Left ventricle myocardium inferior (tissue), 1 donor: ENCODE measurements at regions not wholly inside any gene's neighbourhood (a gene's known extent, or its start where the extent isn't known, plus 50 kb on each side); places are given as distances from the start of the nearest gene placed in this dataset.

ENCODE experiments used
- DNase-seq: peaks from one replicate; pipeline ENCODE4 v3.0.0-alpha.2; 2020
- H3K27ac ChIP-seq: fragments of 200-600 bp; replicated peaks from 2 replicates; pipeline ENCODE4 v1.8.0; 2021
- H3K27me3 ChIP-seq: fragments of 200-600 bp; 2 replicates; pipeline ENCODE4 v1.8.0; 2021; ENCODE audit warnings: low read depth
- H3K36me3 ChIP-seq: fragments of 200-600 bp; 2 replicates; pipeline ENCODE4 v1.8.0; 2021
- H3K4me1 ChIP-seq: fragments of 200-600 bp; 2 replicates; pipeline ENCODE4 v1.8.0; 2021
- H3K4me3 ChIP-seq: fragments of 200-600 bp; 2 replicates; pipeline ENCODE4 v1.8.0; 2021; ENCODE audit warnings: mild to moderate bottlenecking, moderate library complexity
- H3K9me3 ChIP-seq: fragments of 200-600 bp; replicated peaks from 2 replicates; pipeline ENCODE4 v1.8.0; 2021
- intact Hi-C: fragments of 100-400 bp; cut with micrococcal nuclease; formaldehyde crosslinking; loops from one replicate; pipeline ENCODE4 v1.11.0; 2022
- TF ChIP-seq, protein P1 (sequence below): fragments of 200-600 bp; IDR thresholded peaks from 2 replicates; pipeline ENCODE4 v1.8.0; 2021; ENCODE audit warnings: antibody characterized with exemption, mild to moderate bottlenecking, borderline replicate concordance
- donor health status: DM: no; HTN: yes; CAD: no; lungs with severe emphysema.

DNA sequence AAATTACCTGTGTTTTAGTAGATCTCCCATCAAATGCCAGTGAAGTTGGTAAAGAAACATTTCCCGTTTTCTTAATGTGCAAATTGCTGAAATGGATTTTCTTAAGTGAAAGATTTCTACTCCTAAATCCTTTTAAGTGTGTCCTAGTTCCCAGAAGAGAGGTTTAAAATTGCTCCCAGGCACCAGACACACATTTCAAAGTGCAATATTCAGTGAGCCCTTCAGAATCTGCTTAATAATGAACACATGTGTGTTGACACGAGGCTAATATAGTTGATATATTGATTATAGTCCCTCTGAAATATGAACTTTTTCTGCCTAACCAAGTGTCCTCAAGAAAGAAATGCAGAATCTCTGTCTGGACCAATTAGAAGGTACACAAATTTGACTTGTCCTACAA lies 861.7 kb upstream of the CNTNAP5 start:
- Histone ChIP-seq H3K4me3 (no peak overlapping the region), H3K4me1 (no peaks in the 10 kb centered on the region), H3K27ac (no peak overlapping the region), H3K27me3 (no peaks in the 10 kb centered on the region), H3K36me3 (no peaks in the 10 kb centered on the region), H3K9me3 (peaks cover 15% of the 10 kb centered on the region)
- intact Hi-C loops = no loop called here
- no peak for DNase-seq
- TF ChIP-seq, protein P1, sequence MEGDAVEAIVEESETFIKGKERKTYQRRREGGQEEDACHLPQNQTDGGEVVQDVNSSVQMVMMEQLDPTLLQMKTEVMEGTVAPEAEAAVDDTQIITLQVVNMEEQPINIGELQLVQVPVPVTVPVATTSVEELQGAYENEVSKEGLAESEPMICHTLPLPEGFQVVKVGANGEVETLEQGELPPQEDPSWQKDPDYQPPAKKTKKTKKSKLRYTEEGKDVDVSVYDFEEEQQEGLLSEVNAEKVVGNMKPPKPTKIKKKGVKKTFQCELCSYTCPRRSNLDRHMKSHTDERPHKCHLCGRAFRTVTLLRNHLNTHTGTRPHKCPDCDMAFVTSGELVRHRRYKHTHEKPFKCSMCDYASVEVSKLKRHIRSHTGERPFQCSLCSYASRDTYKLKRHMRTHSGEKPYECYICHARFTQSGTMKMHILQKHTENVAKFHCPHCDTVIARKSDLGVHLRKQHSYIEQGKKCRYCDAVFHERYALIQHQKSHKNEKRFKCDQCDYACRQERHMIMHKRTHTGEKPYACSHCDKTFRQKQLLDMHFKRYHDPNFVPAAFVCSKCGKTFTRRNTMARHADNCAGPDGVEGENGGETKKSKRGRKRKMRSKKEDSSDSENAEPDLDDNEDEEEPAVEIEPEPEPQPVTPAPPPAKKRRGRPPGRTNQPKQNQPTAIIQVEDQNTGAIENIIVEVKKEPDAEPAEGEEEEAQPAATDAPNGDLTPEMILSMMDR = no peak

DNA sequence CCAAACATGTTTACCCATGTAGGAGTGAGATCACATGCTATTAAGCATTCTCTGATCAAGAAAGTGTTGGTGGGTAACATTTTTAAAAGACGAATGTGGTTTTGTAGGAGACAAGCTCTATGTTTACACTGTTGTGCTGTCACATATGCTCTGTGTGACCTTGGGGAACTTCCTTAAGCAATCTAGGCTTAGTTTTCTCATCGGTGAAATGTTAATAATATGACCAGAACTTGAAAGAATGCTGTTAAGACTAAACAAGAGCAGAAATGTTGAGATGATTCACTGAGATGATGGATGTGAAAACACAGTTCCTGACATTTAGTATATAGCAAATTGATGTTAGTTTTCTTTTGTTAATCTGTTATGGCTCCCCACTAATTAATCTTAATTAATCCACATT lies 860.9 kb upstream of the CNTNAP5 start:
- DNase-seq = no peak
- H3K36me3 ChIP-seq = no peaks in the 10 kb centered on the region
- intact Hi-C loops = no loop called here
- TF ChIP-seq, protein P1 = no peak
- no peak overlapping the region for H3K27ac ChIP-seq
- no peaks in the 10 kb centered on the region for H3K27me3 ChIP-seq
- H3K9me3 ChIP-seq = peaks cover 21% of the 10 kb centered on the region
- no peak overlapping the region for H3K4me3 ChIP-seq
- no peaks in the 10 kb centered on the region for H3K4me1 ChIP-seq

DNA sequence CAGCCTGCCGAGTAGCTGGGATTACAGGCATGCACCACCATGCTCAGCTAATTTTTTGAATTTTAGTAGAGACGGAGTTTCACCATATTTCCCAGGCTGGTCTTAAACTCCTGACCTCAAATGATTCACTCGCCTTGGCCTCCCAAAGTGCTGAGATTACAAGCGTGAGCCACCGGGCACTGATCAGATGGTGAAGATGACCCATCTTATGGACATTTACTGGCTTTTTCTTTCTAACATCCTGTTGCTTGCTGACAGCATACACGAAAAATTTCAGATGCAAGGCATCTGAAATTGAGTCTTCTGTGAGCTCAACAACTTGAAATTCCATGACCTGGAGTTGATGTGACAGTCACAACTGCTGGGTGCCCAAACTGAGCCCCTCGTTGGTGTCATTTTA lies 859.5 kb upstream of the CNTNAP5 start:
- intact Hi-C loops = no loop called here
- TF ChIP-seq, protein P1 = no peak
- no peaks in the 10 kb centered on the region for H3K27me3 ChIP-seq
- no peak overlapping the region for H3K27ac ChIP-seq
- H3K4me1 ChIP-seq = no peaks in the 10 kb centered on the region
- H3K36me3 ChIP-seq = no peaks in the 10 kb centered on the region
- peaks cover 21% of the 10 kb centered on the region for H3K9me3 ChIP-seq
- DNase-seq = no peak
- no peak overlapping the region for H3K4me3 ChIP-seq

DNA sequence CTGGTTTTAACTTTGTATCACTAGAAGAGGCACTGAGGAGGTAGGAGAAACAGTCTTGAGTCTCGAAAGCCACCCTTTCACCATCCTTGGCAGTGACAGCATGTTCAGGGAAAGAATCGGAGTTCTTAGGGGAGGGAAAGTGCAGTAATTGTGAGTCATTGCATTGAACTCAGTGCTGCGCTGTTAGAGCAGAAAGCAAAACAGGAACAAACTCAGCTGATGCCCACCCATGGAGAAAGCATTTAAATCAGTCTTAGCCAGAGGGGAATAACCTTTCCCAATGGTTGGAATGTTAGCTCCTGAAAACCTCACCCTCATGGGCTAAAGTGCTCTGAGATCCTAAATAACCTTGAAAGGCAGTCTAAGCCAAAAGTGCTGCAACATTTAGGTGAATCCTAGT lies 845.6 kb upstream of the CNTNAP5 start:
- Histone ChIP-seq H3K4me1 (no peaks in the 10 kb centered on the region), H3K27me3 (no peaks in the 10 kb centered on the region), H3K4me3 (no peak overlapping the region), H3K36me3 (no peaks in the 10 kb centered on the region), H3K27ac (no peak overlapping the region), H3K9me3 (peaks cover 47% of the 10 kb centered on the region)
- TF ChIP-seq, protein P1 = no peak
- no peak for DNase-seq
- intact Hi-C loops = no loop called here

DNA sequence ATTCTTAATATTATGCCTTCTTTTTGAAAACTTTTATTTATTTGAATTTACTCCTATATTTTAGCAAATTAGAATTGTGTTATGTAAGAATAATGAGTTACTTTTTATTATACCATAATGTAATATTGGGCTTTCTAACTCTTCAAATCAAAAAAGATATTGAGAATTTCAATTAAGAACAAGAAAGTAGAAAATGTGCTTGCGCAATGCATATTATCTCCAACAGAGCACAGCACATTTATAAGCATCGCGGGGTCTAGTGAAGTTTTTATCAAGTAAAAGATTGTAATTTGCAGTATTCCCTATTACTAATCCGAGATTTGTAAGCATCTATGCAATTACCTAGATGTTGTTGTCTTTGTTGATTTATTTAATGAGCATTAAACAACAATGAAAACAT lies 829.1 kb upstream of the CNTNAP5 start:
- intact Hi-C loops = no loop called here
- H3K27me3 ChIP-seq = no peaks in the 10 kb centered on the region
- no peak overlapping the region for H3K4me3 ChIP-seq
- H3K36me3 ChIP-seq = no peaks in the 10 kb centered on the region
- H3K27ac ChIP-seq = no peak overlapping the region
- H3K4me1 ChIP-seq = no peaks in the 10 kb centered on the region
- H3K9me3 ChIP-seq = peaks cover 15% of the 10 kb centered on the region
- DNase-seq = no peak
- TF ChIP-seq, protein P1 = no peak

DNA sequence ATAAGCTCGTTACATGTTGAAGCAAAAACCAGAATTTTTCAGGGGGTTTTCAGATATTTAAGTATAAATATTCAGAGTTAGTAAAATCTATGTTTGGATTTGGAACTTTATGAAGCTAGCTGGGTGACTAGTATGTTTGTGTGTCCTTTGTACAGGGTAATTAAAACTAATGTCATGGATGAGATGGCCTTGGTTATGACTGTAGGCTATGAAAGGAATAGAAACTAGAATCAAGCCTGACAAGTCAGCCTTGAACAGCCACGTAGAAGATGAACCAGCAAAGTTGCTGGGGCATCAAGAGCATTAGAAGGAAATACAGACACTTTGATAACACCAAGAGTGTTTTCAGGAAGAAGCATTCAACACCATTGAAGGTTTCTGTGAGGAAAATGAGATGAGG lies 825.1 kb upstream of the CNTNAP5 start:
- intact Hi-C loops = no loop called here
- Histone ChIP-seq H3K27me3 (no peaks in the 10 kb centered on the region), H3K36me3 (no peaks in the 10 kb centered on the region), H3K27ac (no peak overlapping the region), H3K9me3 (peaks cover 21% of the 10 kb centered on the region), H3K4me1 (no peaks in the 10 kb centered on the region), H3K4me3 (no peak overlapping the region)
- no peak for DNase-seq
- TF ChIP-seq, protein P1 = no peak
